ENCODE measurements at regions not wholly inside any gene's neighbourhood (a gene's known extent, or its start where the extent isn't known, plus 50 kb on each side); places are given as distances from the start of the nearest gene placed in this dataset.

DNA sequence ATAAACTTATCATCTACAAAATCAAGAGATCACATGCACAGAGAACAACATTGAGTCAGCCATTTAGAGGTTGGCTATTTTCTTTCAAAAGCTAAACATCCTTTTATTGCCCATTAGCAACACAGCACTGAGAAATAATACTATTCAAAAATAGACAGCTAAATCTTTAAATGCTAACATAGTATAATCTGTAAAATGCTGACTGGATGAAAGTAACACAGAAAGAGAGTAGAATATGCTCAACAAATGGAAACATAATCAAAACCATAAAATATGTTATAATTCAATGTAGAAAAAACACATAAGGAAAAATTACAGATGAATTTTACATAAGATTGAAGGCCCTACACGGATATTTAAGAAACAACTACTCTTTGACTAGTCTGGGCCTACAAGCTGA is 56.5 kb upstream of the COL3A1 start:
- TF ChIP-seq, protein P1, sequence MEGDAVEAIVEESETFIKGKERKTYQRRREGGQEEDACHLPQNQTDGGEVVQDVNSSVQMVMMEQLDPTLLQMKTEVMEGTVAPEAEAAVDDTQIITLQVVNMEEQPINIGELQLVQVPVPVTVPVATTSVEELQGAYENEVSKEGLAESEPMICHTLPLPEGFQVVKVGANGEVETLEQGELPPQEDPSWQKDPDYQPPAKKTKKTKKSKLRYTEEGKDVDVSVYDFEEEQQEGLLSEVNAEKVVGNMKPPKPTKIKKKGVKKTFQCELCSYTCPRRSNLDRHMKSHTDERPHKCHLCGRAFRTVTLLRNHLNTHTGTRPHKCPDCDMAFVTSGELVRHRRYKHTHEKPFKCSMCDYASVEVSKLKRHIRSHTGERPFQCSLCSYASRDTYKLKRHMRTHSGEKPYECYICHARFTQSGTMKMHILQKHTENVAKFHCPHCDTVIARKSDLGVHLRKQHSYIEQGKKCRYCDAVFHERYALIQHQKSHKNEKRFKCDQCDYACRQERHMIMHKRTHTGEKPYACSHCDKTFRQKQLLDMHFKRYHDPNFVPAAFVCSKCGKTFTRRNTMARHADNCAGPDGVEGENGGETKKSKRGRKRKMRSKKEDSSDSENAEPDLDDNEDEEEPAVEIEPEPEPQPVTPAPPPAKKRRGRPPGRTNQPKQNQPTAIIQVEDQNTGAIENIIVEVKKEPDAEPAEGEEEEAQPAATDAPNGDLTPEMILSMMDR (IDR thresholded peaks at IDR 0.05), result no peak
- TF ChIP-seq POLR2A (IDR thresholded peaks at IDR 0.05), result no peak

All from prostate gland (tissue), 2 donors.